ENCODE measurements at regions not wholly inside any gene's neighbourhood (a gene's known extent, or its start where the extent isn't known, plus 50 kb on each side); places are given as distances from the start of the nearest gene placed in this dataset.
"Not testable (repeated sequence)": the region's sequence is repeated elsewhere in the genome, so short reads cannot be mapped to it uniquely, and the experiment has no call there.

- DNase-seq (ENCODE audit: low read depth, low spot score); SMC1A ChIA-PET (ENCODE audit: uncharacterized antibody, unreplicated experiment); ATAC-seq; H3K4me2 ChIP-seq (ENCODE audit: control insufficient read depth, insufficient read depth); intact Hi-C loops (cut with micrococcal nuclease; ENCODE audit: unreplicated experiment); BruUV-seq (replicated peaks); H3K36me3 ChIP-seq (ENCODE audit: control insufficient read depth in 2 of 2, insufficient read depth in 2 of 2, low read length in 1 of 2); H2AFZ ChIP-seq (ENCODE audit: control insufficient read depth, low read depth, low read length); H3K79me2 ChIP-seq (ENCODE audit: control insufficient read depth, insufficient read depth, low read length); H3K9ac ChIP-seq (ENCODE audit: control insufficient read depth, insufficient read depth, low read length); H3K4me3 ChIP-seq; in situ Hi-C loops (cut with MboI); H3K9me3 ChIP-seq (replicated peaks; ENCODE audit: control insufficient read depth, insufficient read depth, low read length); CTCF ChIA-PET; H3K27me3 ChIP-seq (replicated peaks in 1 of 2; ENCODE audit: control insufficient read depth in 2 of 2, insufficient read depth in 2 of 2, low read length in 1 of 2); H3K27ac ChIP-seq (ENCODE audit: control insufficient read depth, insufficient read depth); H4K20me1 ChIP-seq (ENCODE audit: control insufficient read depth, insufficient read depth); FAIRE-seq; RAD21 ChIA-PET (ENCODE audit: unreplicated experiment); POLR2A ChIA-PET; H3K4me1 ChIP-seq (ENCODE audit: control insufficient read depth, insufficient read depth, low read length): not testable (repeated sequence)
- WGBS (ENCODE audit: insufficient coverage, insufficient replicate concordance, low lambda C conversion rate, missing lambda C conversion rate), result 81% methylated on average over 2 of the region's 3 CpGs
These were observed 1300.9 kb downstream of the CDH12 start for GRCh38 chr5:21552263-21552662.

GRCh38 chr5:21550916-21551315 is 1302.2 kb downstream of the CDH12 start:
- H3K27me3 ChIP-seq (replicated peaks in 1 of 2; ENCODE audit: control insufficient read depth in 2 of 2, insufficient read depth in 2 of 2, low read length in 1 of 2); H3K27ac ChIP-seq (ENCODE audit: control insufficient read depth, insufficient read depth); H3K36me3 ChIP-seq (ENCODE audit: control insufficient read depth in 2 of 2, insufficient read depth in 2 of 2, low read length in 1 of 2); CTCF ChIA-PET; RAD21 ChIA-PET (ENCODE audit: unreplicated experiment); intact Hi-C loops (cut with micrococcal nuclease; ENCODE audit: unreplicated experiment); H3K9ac ChIP-seq (ENCODE audit: control insufficient read depth, insufficient read depth, low read length); DNase-seq (ENCODE audit: low read depth, low spot score); H3K4me2 ChIP-seq (ENCODE audit: control insufficient read depth, insufficient read depth); H2AFZ ChIP-seq (ENCODE audit: control insufficient read depth, low read depth, low read length); H3K4me3 ChIP-seq; in situ Hi-C loops (cut with MboI); H3K4me1 ChIP-seq (ENCODE audit: control insufficient read depth, insufficient read depth, low read length); BruUV-seq (replicated peaks); H4K20me1 ChIP-seq (ENCODE audit: control insufficient read depth, insufficient read depth); H3K79me2 ChIP-seq (ENCODE audit: control insufficient read depth, insufficient read depth, low read length); H3K9me3 ChIP-seq (replicated peaks; ENCODE audit: control insufficient read depth, insufficient read depth, low read length); POLR2A ChIA-PET; SMC1A ChIA-PET (ENCODE audit: uncharacterized antibody, unreplicated experiment); FAIRE-seq; ATAC-seq: not testable (repeated sequence)
- WGBS (ENCODE audit: insufficient coverage, insufficient replicate concordance, low lambda C conversion rate, missing lambda C conversion rate), result 92% methylated on average over 3 of the region's 3 CpGs

- CTCF ChIA-PET; H3K36me3 ChIP-seq (ENCODE audit: control insufficient read depth in 2 of 2, insufficient read depth in 2 of 2, low read length in 1 of 2); H3K4me1 ChIP-seq (ENCODE audit: control insufficient read depth, insufficient read depth, low read length); H3K4me2 ChIP-seq (ENCODE audit: control insufficient read depth, insufficient read depth); FAIRE-seq; H3K4me3 ChIP-seq; H3K27me3 ChIP-seq (replicated peaks in 1 of 2; ENCODE audit: control insufficient read depth in 2 of 2, insufficient read depth in 2 of 2, low read length in 1 of 2); BruUV-seq (replicated peaks); H3K27ac ChIP-seq (ENCODE audit: control insufficient read depth, insufficient read depth); H3K9me3 ChIP-seq (replicated peaks; ENCODE audit: control insufficient read depth, insufficient read depth, low read length); POLR2A ChIA-PET; SMC1A ChIA-PET (ENCODE audit: uncharacterized antibody, unreplicated experiment); DNase-seq (ENCODE audit: low read depth, low spot score); H2AFZ ChIP-seq (ENCODE audit: control insufficient read depth, low read depth, low read length); in situ Hi-C loops (cut with MboI); ATAC-seq; intact Hi-C loops (cut with micrococcal nuclease; ENCODE audit: unreplicated experiment); H3K9ac ChIP-seq (ENCODE audit: control insufficient read depth, insufficient read depth, low read length); H4K20me1 ChIP-seq (ENCODE audit: control insufficient read depth, insufficient read depth); RAD21 ChIA-PET (ENCODE audit: unreplicated experiment); H3K79me2 ChIP-seq (ENCODE audit: control insufficient read depth, insufficient read depth, low read length): not testable (repeated sequence)
- WGBS (ENCODE audit: insufficient coverage, insufficient replicate concordance, low lambda C conversion rate, missing lambda C conversion rate), result 37% methylated on average over 2 of the region's 2 CpGs
These were observed 1305.5 kb downstream of the CDH12 start for GRCh38 chr5:21547656-21548055.

- CTCF ChIA-PET; H3K36me3 ChIP-seq (ENCODE audit: control insufficient read depth in 2 of 2, insufficient read depth in 2 of 2, low read length in 1 of 2); in situ Hi-C loops (cut with MboI); H3K9me3 ChIP-seq (replicated peaks; ENCODE audit: control insufficient read depth, insufficient read depth, low read length); ATAC-seq; RAD21 ChIA-PET (ENCODE audit: unreplicated experiment); H3K27me3 ChIP-seq (replicated peaks in 1 of 2; ENCODE audit: control insufficient read depth in 2 of 2, insufficient read depth in 2 of 2, low read length in 1 of 2); POLR2A ChIA-PET; FAIRE-seq; DNase-seq (ENCODE audit: low read depth, low spot score); H3K9ac ChIP-seq (ENCODE audit: control insufficient read depth, insufficient read depth, low read length); intact Hi-C loops (cut with micrococcal nuclease; ENCODE audit: unreplicated experiment); H4K20me1 ChIP-seq (ENCODE audit: control insufficient read depth, insufficient read depth); BruUV-seq (replicated peaks); H3K79me2 ChIP-seq (ENCODE audit: control insufficient read depth, insufficient read depth, low read length); H3K27ac ChIP-seq (ENCODE audit: control insufficient read depth, insufficient read depth); H3K4me1 ChIP-seq (ENCODE audit: control insufficient read depth, insufficient read depth, low read length); H3K4me2 ChIP-seq (ENCODE audit: control insufficient read depth, insufficient read depth); H3K4me3 ChIP-seq; SMC1A ChIA-PET (ENCODE audit: uncharacterized antibody, unreplicated experiment); H2AFZ ChIP-seq (ENCODE audit: control insufficient read depth, low read depth, low read length): not testable (repeated sequence)
These were observed 1318.0 kb downstream of the CDH12 start for GRCh38 chr5:21535114-21535513.

Measured in GM12878 (cell line).